ENCODE measurements at regions not wholly inside any gene's neighbourhood (a gene's known extent, or its start where the extent isn't known, plus 50 kb on each side); places are given as distances from the start of the nearest gene placed in this dataset.

DNA sequence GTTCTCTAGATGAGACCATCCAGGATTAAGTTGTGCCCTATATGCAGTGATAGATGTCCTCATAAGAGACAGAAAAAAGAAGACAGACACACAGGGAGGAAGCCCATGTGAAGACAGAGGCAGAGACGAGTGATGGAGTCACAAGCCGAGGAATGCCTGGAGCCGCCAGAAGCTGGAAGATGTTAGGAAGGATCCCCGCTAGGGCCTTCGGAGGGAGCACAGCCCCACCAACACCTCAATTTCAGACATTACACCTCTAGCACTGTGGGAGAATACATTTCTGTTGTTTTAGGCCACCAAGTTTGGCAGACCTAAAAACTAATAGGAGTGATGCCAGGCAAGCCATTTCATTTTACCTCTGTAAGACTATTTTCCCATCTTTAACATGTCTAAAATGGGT, 458.5 kb downstream of the MED13L start:
- H3K4me2 ChIP-seq, result no peak overlapping the region
- H3K27ac ChIP-seq, result peak overlapping the region in 1 of 2 experiments; percentile 72; a peak in 2 of 6 replicates
- FAIRE-seq (no peak), DNase-seq (ENCODE audit: low read depth in 1 of 2, low spot score in 1 of 2) (no peak), ATAC-seq (no peak)
- ChIA-PET POLR2A (no interaction called here), CTCF (interaction anchor here (1.1 kb wide), 1 partner anchor 1838 kb away, joined by 3 read pairs; no protein-coding TSS in a partner anchor)
- H3K9me3 ChIP-seq, result no peaks in the 10 kb centered on the region
- TF ChIP-seq GATA3 (IDR thresholded peaks at IDR 0.05; ENCODE audit: borderline replicate concordance) (no peak), CBX2 (IDR thresholded peaks at IDR 0.05; ENCODE audit: borderline replicate concordance, low read depth) (no peak)
- WGBS (ENCODE audit: missing lambda C conversion rate), result 87% methylated on average over 5 of the region's 5 CpGs
- no peak overlapping the region for H3K4me3 ChIP-seq
- peaks cover 21% of the 10 kb centered on the region for H3K4me1 ChIP-seq

DNA sequence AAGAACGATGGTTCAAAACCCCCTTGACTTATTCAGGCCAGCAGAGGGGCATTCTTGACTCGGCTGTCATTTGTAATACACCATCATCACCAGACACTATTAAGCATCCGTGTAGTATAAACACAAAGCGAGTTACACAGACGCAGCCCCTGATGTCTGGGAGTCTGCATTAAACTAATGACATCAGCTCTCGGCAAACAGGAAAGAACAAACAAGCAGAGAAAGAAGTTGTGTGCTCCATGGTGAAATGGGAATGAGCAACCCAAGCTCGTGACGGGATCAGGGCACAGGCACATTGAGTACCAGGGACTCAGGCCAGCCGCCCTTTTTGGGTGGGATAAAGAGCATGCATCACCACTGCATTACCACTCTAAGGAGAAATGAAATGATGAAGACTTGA, 460.1 kb downstream of the MED13L start:
- Histone ChIP-seq H3K27ac (peak overlapping the region in 1 of 2 experiments; percentile 72; a peak in 3 of 6 replicates), H3K4me2 (peak overlapping the region; percentile 55), H3K4me3 (no peak overlapping the region), H3K4me1 (peaks cover 25% of the 10 kb centered on the region), H3K9me3 (no peaks in the 10 kb centered on the region; the same call in 2 of the 3 replicates)
- DNase-seq (ENCODE audit: low read depth in 1 of 2, low spot score in 1 of 2) (peak; percentile 15 to 72), FAIRE-seq (no peak), ATAC-seq (peak; percentile 60 to 86)
- POLR2A ChIA-PET, result no interaction called here
- WGBS (ENCODE audit: missing lambda C conversion rate), result 6% methylated on average over 9 of the region's 9 CpGs
- TF ChIP-seq HDAC2 (IDR thresholded peaks at IDR 0.05), result no peak
- TF ChIP-seq EHMT2 (IDR thresholded peaks at IDR 0.05; ENCODE audit: low read depth), result no peak
- TF ChIP-seq, protein P1, sequence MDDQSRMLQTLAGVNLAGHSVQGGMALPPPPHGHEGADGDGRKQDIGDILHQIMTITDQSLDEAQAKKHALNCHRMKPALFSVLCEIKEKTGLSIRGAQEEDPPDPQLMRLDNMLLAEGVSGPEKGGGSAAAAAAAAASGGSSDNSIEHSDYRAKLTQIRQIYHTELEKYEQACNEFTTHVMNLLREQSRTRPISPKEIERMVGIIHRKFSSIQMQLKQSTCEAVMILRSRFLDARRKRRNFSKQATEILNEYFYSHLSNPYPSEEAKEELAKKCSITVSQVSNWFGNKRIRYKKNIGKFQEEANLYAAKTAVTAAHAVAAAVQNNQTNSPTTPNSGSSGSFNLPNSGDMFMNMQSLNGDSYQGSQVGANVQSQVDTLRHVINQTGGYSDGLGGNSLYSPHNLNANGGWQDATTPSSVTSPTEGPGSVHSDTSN (IDR thresholded peaks at IDR 0.05), result no peak
- TF ChIP-seq, protein P2, sequence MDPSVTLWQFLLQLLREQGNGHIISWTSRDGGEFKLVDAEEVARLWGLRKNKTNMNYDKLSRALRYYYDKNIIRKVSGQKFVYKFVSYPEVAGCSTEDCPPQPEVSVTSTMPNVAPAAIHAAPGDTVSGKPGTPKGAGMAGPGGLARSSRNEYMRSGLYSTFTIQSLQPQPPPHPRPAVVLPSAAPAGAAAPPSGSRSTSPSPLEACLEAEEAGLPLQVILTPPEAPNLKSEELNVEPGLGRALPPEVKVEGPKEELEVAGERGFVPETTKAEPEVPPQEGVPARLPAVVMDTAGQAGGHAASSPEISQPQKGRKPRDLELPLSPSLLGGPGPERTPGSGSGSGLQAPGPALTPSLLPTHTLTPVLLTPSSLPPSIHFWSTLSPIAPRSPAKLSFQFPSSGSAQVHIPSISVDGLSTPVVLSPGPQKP (IDR thresholded peaks at IDR 0.05; ENCODE audit: low read depth, low read length), result no peak
- TF ChIP-seq CHD4 (IDR thresholded peaks at IDR 0.05; ENCODE audit: borderline replicate concordance), result no peak
- no peak for TF ChIP-seq FOSL2 (IDR thresholded peaks at IDR 0.05)
- TF ChIP-seq FOSL2 (CRISPR knock-in tag; IDR thresholded peaks at IDR 0.05), result peak; percentile 56
- no peak for TF ChIP-seq CEBPB (IDR thresholded peaks at IDR 0.05)
- no peak for TF ChIP-seq BHLHE40 (IDR thresholded peaks at IDR 0.05; ENCODE audit: low read depth, low read length)
- no peak for TF ChIP-seq CBX8 (IDR thresholded peaks at IDR 0.05)
- no peak for TF ChIP-seq SREBF2 (IDR thresholded peaks at IDR 0.05)
- no peak for TF ChIP-seq TFCP2L1 (CRISPR knock-in tag; IDR thresholded peaks at IDR 0.05)
- TF ChIP-seq MYC (IDR thresholded peaks at IDR 0.05; ENCODE audit: borderline replicate concordance, low read length), result 0 out of 2 replicates have a peak, but pooled peaks have one; percentile 16
- CTCF ChIA-PET, result interaction anchor here (0.7 to 2.2 kb wide), 5 partner anchors 22 to 1149 kb away, joined by 3 to 6 read pairs (median 4); no protein-coding TSS in a partner anchor

DNA sequence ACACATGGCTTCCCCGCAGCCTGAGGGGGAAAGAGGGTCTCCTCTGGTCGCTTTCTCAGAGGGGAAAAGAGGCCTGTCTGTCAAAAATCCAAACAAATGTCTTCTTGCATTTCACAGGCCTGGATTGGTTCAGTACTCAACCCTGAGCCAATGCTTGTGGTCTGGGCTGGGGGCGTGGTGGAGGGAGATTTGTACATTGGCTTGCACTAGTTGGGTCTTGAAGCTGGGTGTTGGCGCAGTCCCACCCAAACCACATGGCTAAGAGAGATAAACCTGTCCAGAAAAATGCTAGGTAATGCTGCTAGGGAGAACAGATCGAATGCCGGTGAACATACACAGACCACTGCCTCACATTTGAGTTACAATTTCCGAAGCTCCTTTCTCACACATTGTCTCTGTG, 461.6 kb downstream of the MED13L start:
- DNase-seq (ENCODE audit: low read depth in 1 of 2, low spot score in 1 of 2) (no peak), FAIRE-seq (no peak), ATAC-seq (no peak)
- 62% methylated on average over 7 of the region's 7 CpGs for whole genome bisulfite sequencing (ENCODE audit: missing lambda C conversion rate)
- POLR2A ChIA-PET, result no interaction called here
- Histone ChIP-seq H3K4me1 (peaks cover 25% of the 10 kb centered on the region), H3K4me3 (no peak overlapping the region), H3K4me2 (no peak overlapping the region), H3K27ac (peak overlapping the region in 1 of 2 experiments; percentile 72; a peak in 2 of 6 replicates), H3K9me3 (peaks cover 11% of the 10 kb centered on the region; the same call in 2 of the 3 replicates)
- CTCF ChIA-PET, result interaction anchor here (0.8 to 2.2 kb wide), 3 partner anchors 20 to 1148 kb away, joined by 3 to 4 read pairs (median 3); no protein-coding TSS in a partner anchor
- TF ChIP-seq POLR2AphosphoS2 (conservative IDR thresholded peaks at IDR 0.05; ENCODE audit: low read length), result no peak
- TF ChIP-seq, protein P3, sequence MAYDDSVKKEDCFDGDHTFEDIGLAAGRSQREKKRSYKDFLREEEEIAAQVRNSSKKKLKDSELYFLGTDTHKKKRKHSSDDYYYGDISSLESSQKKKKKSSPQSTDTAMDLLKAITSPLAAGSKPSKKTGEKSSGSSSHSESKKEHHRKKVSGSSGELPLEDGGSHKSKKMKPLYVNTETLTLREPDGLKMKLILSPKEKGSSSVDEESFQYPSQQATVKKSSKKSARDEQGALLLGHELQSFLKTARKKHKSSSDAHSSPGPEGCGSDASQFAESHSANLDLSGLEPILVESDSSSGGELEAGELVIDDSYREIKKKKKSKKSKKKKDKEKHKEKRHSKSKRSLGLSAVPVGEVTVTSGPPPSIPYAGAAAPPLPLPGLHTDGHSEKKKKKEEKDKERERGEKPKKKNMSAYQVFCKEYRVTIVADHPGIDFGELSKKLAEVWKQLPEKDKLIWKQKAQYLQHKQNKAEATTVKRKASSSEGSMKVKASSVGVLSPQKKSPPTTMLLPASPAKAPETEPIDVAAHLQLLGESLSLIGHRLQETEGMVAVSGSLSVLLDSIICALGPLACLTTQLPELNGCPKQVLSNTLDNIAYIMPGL (CRISPR knock-in tag; IDR thresholded peaks at IDR 0.05; ENCODE audit: borderline replicate concordance), result no peak
- no peak for TF ChIP-seq SREBF2 (IDR thresholded peaks at IDR 0.05)
- TF ChIP-seq HOXB5 (CRISPR knock-in tag; IDR thresholded peaks at IDR 0.05), result no peak
- TF ChIP-seq CBX8 (IDR thresholded peaks at IDR 0.05), result no peak
- no peak for TF ChIP-seq ZSCAN20 (CRISPR knock-in tag; IDR thresholded peaks at IDR 0.05)
- no peak for TF ChIP-seq RAD21 (conservative IDR thresholded peaks at IDR 0.05 in 1 of 2, IDR thresholded peaks at IDR 0.05 in 1 of 2)
- no peak for TF ChIP-seq MAFK (IDR thresholded peaks at IDR 0.05; ENCODE audit: partially characterized antibody)
- TF ChIP-seq EHMT2 (IDR thresholded peaks at IDR 0.05; ENCODE audit: low read depth), result no peak
- no peak for TF ChIP-seq RNF2 (IDR thresholded peaks at IDR 0.05; ENCODE audit: borderline replicate concordance, low read depth)
- no peak for TF ChIP-seq MAZ (IDR thresholded peaks at IDR 0.05; ENCODE audit: borderline replicate concordance, low read depth, low read length)
- TF ChIP-seq EHF (CRISPR knock-in tag; IDR thresholded peaks at IDR 0.05), result no peak

Measured in A549 (cell line).